Parathyroid adenoma (tissue), 2 donors: ENCODE measurements at regions not wholly inside any gene's neighbourhood (a gene's known extent, or its start where the extent isn't known, plus 50 kb on each side); places are given as distances from the start of the nearest gene placed in this dataset.

ENCODE experiments used
- H2AFZ ChIP-seq: fragments of 300-600 bp; sonication (generic); one replicate; pipeline ENCODE4 v1.7.0; 2017; ENCODE audit warnings: antibody characterized with exemption, mild to moderate bottlenecking
- H3K27ac ChIP-seq: fragments of 300-600 bp; sonication (generic); one replicate; pipeline ENCODE4 v1.7.0; 2017
- H3K27me3 ChIP-seq: fragments of 300-600 bp; sonication (generic); one replicate; pipeline ENCODE4 v1.7.0; 2017; ENCODE audit warnings: low read length; ENCODE audit not compliant: control insufficient read depth, insufficient read depth
- H3K36me3 ChIP-seq: fragments of 300-600 bp; sonication (generic); one replicate; pipeline ENCODE4 v1.7.0; 2017; ENCODE audit warnings: low read length; ENCODE audit not compliant: control insufficient read depth, insufficient read depth
- H3K4me1 ChIP-seq: fragments of 300-600 bp; sonication (generic); one replicate; pipeline ENCODE4 v1.7.0; 2017; ENCODE audit warnings: control low read depth
- H3K4me2 ChIP-seq: fragments of 300-600 bp; sonication (generic); one replicate; pipeline ENCODE4 v1.7.0; 2017; ENCODE audit warnings: low read length
- H3K4me3 ChIP-seq: fragments of 300-600 bp; sonication (generic); one replicate; pipeline ENCODE4 v1.7.0; 2017; ENCODE audit warnings: low read depth, low read length
- H3K79me2 ChIP-seq: fragments of 300-600 bp; sonication (generic); one replicate; pipeline ENCODE4 v1.7.0; 2017; ENCODE audit warnings: control low read depth
- H3K9ac ChIP-seq: fragments of 300-600 bp; sonication (generic); one replicate; pipeline ENCODE4 v1.7.0; 2017; ENCODE audit warnings: mild to moderate bottlenecking
- H3K9me3 ChIP-seq: fragments of 300-600 bp; sonication (generic); one replicate; pipeline ENCODE4 v1.7.0; 2017; ENCODE audit warnings: low read length; ENCODE audit not compliant: control insufficient read depth
- CTCF ChIP-seq: fragments of 300-600 bp; sonication (generic); IDR thresholded peaks from one replicate; pipeline ENCODE4 v1.7.0; 2017; ENCODE audit warnings: antibody characterized with exemption, mild to moderate bottlenecking
- donor health status: primary hyperparathyroidism.

- Histone ChIP-seq H3K79me2 (no peaks in the 10 kb centered on the region), H3K4me1 (no peaks in the 10 kb centered on the region), H3K9ac (no peak overlapping the region), H3K27me3 (no peaks in the 10 kb centered on the region), H3K4me3 (no peak overlapping the region), H3K9me3 (no peaks in the 10 kb centered on the region), H3K4me2 (no peak overlapping the region), H3K27ac (no peak overlapping the region), H3K36me3 (no peaks in the 10 kb centered on the region), H2AFZ (no peak overlapping the region)
- TF ChIP-seq CTCF, result no peak
These were observed 284.3 kb downstream of the LMO4 start for GRCh38 chr1:87612956-87613355.

- no peak overlapping the region for H3K4me3 ChIP-seq
- no peaks in the 10 kb centered on the region for H3K79me2 ChIP-seq
- no peaks in the 10 kb centered on the region for H3K36me3 ChIP-seq
- H3K9ac ChIP-seq, result no peak overlapping the region
- H3K4me1 ChIP-seq, result no peaks in the 10 kb centered on the region
- H3K4me2 ChIP-seq, result no peak overlapping the region
- H2AFZ ChIP-seq, result no peak overlapping the region
- TF ChIP-seq CTCF, result no peak
- H3K27ac ChIP-seq, result no peak overlapping the region
- no peaks in the 10 kb centered on the region for H3K27me3 ChIP-seq
- no peaks in the 10 kb centered on the region for H3K9me3 ChIP-seq
These were observed 286.8 kb downstream of the LMO4 start for GRCh38 chr1:87615491-87615890.

DNA sequence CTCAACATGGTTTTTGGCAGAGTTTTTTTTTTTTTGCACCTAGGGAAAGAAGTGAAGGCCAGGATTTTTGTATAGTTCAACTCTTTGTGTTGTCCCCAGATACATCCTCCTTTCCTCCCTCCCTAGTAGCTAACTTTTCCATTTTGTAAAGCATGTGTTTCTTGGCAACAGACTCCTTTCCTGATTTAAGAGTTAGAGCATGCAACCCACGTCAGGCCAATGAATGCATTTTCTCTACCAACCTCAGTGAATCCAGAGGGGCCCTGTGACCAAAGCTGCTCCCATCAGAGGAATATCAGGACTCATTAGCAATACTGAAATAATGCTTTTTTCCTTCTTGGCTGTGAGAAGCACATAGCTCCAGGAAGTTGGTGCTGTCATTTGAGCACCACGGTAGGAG lies 287.2 kb downstream of the LMO4 start:
- H3K79me2 ChIP-seq, result no peaks in the 10 kb centered on the region
- H3K4me3 ChIP-seq, result no peak overlapping the region
- no peak overlapping the region for H3K27ac ChIP-seq

DNA sequence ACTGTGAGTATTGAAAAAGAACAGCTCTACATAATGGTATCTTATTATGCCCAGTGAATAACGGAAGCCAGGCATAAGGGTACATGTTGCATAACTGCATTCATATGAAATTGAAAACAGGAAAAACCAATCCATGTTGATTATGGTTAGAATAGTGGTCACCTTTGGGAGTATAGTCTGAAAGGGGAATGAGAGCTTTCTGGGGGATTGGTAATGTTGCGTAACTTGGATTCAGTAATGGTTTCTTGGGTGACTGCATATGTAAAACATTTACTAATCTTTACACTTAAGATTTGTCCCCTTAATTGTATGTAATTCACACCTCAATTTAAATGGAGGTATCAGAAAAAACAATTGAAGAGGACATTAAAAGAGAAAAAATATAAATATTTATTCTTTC lies 292.1 kb downstream of the LMO4 start:
- Histone ChIP-seq H3K27ac (no peak overlapping the region), H3K9me3 (no peaks in the 10 kb centered on the region), H3K36me3 (no peaks in the 10 kb centered on the region), H2AFZ (no peak overlapping the region), H3K4me1 (no peaks in the 10 kb centered on the region), H3K27me3 (no peaks in the 10 kb centered on the region), H3K79me2 (no peaks in the 10 kb centered on the region), H3K4me2 (no peak overlapping the region), H3K4me3 (no peak overlapping the region), H3K9ac (no peak overlapping the region)
- no peak for TF ChIP-seq CTCF

More for the DNA sequence above, 287.2 kb downstream of the LMO4 start:
- Histone ChIP-seq H2AFZ (no peak overlapping the region), H3K36me3 (no peaks in the 10 kb centered on the region), H3K4me2 (no peak overlapping the region), H3K27me3 (no peaks in the 10 kb centered on the region), H3K9ac (no peak overlapping the region), H3K4me1 (no peaks in the 10 kb centered on the region), H3K9me3 (no peaks in the 10 kb centered on the region)
- TF ChIP-seq CTCF, result no peak

DNA sequence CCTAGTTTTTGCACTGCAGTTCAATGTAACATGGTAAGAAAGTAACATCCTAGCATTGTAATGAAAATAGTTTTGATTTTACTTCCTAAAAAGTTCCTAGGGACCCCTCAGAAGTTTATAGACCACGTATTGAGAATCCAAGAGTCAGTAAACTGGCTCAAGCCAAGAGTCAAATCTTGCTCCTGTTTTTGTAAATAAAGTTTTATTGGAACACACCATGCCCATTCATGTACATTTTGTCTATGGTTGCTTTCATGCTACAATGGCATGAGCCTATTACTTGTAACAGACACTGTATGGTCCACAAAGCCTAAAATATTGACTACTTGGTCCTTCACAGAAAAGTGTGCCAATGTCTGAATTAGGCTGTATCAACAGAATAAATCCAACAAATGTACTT lies 301.0 kb downstream of the LMO4 start:
- H2AFZ ChIP-seq, result no peak overlapping the region
- no peak overlapping the region for H3K4me3 ChIP-seq
- H3K27me3 ChIP-seq, result no peaks in the 10 kb centered on the region
- no peak overlapping the region for H3K4me2 ChIP-seq
- H3K79me2 ChIP-seq, result no peaks in the 10 kb centered on the region
- no peak for TF ChIP-seq CTCF
- no peak overlapping the region for H3K9ac ChIP-seq
- no peaks in the 10 kb centered on the region for H3K9me3 ChIP-seq
- H3K27ac ChIP-seq, result no peak overlapping the region
- H3K36me3 ChIP-seq, result no peaks in the 10 kb centered on the region
- H3K4me1 ChIP-seq, result no peaks in the 10 kb centered on the region
